ENCODE measurements at regions not wholly inside any gene's neighbourhood (a gene's known extent, or its start where the extent isn't known, plus 50 kb on each side); places are given as distances from the start of the nearest gene placed in this dataset.

- DNase-seq, result no peak
These were observed 443.9 kb upstream of the KLF4 start for GRCh38 chr9:107933516-107933915.

DNA sequence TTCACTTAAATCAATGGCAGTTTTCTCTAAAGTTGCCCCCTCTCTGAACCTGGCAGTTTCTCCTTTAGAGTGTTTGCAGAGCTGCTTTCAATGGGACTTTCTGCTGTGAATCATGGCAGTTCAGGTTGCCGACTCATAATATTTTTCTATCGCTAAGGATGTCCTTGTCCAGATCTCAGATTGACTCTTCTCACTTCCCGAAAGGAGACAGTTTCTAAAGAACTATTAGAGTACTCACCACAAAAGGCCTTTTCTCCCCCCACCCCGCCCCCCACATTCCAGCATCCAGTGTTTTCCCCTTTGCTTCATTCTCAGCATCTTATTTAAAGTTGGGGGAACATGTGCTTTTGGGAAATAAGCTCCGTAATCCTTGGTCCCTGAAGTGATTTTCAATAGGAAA, 443.5 kb upstream of the KLF4 start:
- peak; percentile 33 for DNase-seq

DNA sequence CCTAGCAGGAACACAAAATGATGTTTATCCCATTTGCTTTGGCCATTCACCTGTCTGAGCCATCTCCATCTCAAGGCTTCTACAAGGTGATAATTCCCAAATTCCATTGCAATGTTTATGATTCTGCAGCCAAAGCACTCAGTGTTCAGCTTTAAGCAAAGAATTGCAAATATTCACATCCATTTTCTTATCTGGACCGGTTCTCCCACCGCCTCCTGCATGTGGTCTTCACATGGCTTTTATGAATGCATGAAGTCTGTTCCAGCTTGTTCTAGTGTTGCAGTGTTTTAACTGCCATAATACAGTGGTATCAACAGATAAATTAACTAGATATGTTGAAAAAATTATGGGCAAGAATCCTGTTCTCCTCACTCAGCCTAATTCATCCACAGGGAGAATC, 443.0 kb upstream of the KLF4 start:
- DNase-seq, result no peak

DNA sequence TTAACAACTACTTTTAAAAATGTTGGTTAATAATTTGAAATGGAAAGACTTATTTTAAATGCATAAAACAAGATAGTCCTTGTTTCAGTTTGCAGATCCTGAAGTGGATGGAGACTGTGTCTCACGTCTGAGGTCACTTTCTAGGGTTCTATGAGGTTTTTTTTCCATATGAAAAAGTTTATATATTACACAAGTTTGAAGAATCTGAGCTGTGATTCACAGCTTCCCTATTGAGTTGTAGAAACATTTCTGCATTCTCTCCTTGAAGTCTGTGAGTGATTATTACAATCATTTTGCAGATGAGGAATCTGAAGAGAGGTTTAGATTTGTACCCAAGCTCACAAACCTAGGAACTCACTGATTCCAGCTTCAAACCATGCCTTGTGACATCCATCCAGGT, 442.5 kb upstream of the KLF4 start:
- DNase-seq, result no peak

- no peak for DNase-seq
These were observed 441.6 kb upstream of the KLF4 start for GRCh38 chr9:107931071-107931715.

DNA sequence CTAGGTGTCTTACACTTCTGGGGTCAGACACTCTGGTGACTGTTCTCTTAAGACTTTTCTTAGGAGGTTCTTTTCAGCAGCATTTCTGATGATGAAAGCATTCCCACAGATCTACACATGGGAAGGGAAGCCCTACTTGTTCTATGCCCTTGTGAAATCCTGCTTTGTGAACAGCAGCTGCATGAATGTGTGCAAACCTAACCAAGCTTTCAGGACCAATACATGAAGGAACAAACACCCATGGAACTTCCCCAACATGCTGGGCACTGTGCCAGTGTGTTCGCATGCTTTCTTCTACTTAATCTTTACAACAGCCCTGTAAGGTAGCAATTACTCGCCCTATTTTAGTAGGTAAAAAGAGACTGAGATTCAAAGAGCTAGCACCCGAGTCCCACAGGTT, 439.9 kb upstream of the KLF4 start:
- peak; percentile 46 for DNase-seq

GRCh38 chr9:107928701-107929371, 439.3 kb upstream of the KLF4 start:
- DNase-seq, result no peak

DNA sequence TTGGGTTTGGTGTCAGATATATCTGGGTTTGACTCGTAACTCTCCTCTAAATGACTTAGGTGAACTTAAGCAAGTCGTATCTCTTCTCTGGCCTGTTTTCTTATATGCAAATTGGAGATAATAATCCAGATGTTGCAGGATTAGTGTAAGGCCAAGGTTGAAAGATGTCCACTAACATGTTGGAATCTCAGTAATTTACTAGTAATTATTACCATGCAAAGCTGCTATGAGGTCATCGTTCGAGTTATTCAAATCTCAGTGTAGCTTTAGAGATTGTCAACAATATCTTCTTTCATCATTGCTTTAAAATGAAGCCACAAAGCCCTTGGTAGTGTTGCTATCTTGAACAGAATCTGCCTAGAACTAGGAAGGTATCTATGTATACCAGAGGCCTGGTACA, 437.7 kb upstream of the KLF4 start:
- no peak for DNase-seq

GRCh38 chr9:107925749-107926297, 436.3 kb upstream of the KLF4 start:
- no peak for DNase-seq

GRCh38 chr9:107922260-107922659, 432.7 kb upstream of the KLF4 start:
- DNase-seq, result no peak

GRCh38 chr9:107919263-107919662, 429.7 kb upstream of the KLF4 start:
- peak; percentile 64 for DNase-seq

DNA sequence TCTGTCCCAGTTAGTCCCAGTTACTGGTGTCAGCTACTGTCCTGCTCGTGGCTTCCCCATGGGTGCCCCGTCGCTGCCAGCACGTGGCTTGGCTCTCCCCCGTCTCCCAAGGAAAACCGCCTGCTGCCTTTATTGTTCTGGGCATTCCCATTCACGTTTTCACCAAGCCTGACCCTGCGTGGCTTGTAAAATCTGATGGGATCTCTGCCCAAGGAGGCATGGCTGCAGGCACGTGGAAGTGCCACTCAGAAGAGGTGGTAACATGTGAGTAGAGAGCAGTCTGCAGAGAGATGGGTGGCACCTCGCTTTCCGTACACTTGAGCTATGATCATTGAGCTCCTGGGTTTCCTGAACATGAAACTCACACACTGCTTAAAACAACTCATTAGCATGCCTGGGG, 429.2 kb upstream of the KLF4 start:
- DNase-seq, result no peak

DNA sequence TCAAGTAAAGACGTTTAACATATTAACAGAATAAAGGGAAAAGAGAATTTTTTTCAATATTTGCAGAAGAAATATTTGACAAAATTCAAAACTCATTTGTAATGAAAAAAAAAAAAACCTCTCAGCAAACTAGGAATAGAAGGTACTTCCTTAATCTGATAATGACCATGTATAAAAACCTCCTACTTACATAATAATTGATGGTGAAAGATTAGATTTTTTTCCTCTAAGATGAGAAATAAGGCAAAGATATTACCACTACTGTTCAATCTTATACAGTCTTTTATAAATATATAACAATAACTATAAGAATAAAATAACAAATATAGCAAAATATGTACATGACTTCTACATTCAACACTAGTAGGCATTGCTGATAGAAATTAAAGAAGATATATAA, 424.6 kb upstream of the KLF4 start:
- DNase-seq, result no peak

DNA sequence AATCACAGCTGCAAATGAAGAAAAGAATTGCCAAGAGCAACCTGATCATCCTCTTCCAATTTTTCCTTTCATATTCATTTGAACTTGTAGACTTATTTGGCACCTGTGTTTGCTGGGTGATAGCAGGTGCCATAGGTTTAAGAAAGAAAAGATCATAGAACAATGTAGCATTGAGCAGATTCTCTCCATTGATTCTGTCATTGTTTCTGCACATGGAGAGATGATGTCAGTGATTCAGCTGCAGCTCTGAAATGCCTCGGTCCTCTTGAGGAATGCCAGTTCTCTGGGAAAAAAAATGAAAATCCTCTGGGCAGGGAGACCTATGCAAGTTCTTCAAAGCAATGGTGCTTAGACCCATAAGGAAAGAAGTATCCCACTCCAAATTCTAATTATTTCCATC, 418.1 kb upstream of the KLF4 start:
- DNase-seq, result no peak

DNA sequence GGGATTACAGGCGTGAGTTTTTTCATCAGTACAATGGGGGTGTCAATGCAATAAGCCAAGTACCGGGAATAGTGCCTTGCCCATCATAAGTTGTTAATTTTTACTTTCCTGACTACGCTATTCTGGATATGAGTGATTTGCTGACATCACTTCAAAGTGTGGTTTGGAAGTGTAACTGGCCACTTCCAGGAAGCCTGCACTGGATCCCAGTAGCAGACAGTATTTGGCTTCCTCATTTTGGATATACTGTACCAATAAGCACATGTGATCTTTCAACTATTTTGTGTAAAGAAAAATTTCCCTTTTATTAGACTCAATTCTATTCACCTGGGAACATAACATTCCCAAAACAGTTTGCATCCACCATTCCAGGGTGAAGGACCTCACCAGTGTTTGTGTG, 417.7 kb upstream of the KLF4 start:
- DNase-seq, result no peak

DNA sequence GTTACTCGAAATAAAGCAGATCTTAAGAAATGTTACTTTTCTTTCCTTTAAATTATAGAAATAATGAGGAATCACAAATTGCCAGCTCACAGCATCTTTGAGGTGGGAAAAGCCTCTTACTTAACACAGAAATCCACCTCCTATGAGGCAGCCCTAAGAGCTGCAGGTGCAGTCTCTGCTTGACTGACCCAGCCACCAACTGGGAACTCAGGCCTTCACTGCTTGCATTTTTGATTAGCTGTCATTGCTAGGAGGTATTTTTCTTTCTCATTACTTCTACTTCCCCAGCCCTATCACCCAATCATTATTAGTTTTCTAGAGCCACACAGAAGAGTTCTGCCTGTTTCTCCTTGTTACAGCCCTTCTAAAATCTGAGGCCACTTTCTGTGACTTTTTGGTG, 416.5 kb upstream of the KLF4 start:
- no peak for DNase-seq

DNA sequence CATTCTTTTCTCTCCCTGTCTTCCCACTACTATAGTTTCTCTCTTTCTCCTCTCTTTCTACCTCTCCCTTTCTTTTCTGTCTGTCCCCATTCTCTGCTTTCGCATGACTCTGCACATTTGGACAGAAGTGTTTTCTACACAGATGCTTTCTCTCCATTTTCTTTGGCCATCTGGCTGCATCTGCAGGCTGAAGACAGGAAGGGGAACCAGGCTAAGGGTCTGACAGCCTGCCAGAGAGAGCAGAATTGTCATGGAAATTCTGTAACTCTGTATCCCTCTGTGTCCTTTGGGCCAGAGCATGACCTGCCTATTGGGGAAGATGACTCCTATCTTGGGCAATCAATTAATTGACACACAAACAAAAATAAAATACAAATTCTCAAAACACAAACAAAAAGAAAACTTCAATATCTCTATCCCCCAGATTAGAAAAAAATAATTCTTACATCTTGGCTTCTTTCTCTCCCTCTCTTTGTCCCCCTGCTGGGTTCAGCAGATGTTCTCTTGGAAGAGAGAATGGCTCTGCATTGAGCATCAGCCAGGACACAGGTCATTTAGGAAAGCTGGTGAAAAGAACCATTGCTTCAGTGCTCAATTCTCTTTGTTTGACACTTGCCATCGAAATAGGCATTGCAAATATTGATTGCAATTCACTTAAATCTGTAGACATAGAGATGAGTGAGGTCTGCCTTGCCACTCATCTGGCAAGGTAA, 415.9 kb upstream of the KLF4 start:
- DNase-seq, result peak; percentile 70

DNA sequence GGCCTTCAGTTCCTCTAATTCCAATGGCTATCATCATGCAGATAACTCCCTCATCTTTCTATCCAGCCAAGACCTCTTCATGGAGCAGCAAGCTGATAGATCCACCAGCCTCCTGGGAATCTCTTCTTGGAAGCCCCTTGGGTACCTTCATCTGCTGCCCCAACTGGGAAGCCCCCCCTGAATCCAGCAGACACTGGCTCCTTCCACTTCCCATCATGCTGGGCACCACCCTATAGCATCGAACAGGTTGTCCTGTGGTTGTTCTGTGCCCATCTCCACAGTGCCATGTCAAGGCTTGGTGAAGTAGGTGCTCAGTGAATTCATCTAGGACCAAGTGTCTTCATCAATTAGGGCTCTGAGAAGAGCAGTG, 410.4 kb upstream of the KLF4 start:
- no peak for DNase-seq

GRCh38 chr9:107898761-107899160, 409.2 kb upstream of the KLF4 start:
- DNase-seq, result no peak

GRCh38 chr9:107896544-107896943, 407.0 kb upstream of the KLF4 start:
- DNase-seq, result no peak

DNA sequence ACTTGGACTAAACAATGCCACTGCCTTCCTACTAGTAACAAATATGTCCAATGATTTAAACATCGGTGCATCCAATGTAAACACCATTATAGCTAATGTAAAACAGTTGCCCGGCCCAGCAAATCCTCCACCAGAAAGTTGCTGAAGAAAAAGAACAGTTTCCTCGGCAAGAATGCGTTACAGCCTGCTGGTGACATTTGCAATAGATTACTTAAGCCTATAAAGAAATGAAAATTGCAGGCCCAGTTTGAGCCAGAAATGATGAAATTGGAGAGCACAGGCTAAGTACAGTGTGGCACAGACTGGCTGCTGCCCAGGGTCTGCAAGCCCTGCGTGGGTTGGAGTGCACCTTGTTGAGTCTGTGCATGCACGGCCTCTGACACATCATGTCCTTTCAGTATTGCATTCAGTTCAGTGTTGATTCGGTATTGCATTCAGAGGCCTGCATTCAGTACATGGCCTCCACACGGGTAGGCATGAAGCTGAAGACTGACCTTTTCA, 406.0 kb upstream of the KLF4 start:
- DNase-seq, result peak; percentile 28

DNA sequence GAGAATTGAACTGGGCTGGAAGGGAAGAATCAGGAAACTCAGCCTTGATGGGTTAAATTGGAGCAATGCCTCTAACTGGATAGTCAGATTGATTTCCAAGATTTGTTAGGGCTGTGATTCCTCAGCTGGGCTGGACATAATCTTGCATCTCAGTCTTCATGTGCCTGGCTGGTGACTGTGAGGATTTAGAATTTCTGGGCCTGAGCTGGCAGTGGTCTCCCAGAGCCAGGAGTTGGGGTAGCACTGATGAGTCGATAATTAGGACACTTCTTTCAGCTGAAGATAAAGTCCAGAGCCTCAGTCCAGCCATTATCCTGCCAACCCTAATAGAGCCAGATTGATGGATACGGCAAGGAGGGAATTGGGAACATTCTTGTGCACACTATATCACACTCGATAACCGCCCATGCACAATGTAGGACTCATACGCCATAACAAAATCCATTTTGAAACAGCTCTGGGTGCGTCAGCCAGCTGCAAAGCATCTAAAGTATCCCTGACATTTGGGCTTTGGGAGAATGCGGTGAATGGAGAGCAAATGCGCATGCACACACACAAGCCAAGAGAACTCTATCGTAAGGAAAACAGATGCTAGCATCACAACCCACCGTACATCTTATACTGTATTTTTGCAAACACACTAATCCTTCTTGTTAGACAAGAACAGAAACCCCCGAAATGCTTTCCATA, 405.1 kb upstream of the KLF4 start:
- DNase-seq, result peak; percentile 83

GRCh38 chr9:107890921-107891465, 401.4 kb upstream of the KLF4 start:
- no peak for DNase-seq
